Neuronal stem cell (in vitro differentiated cells): ENCODE measurements at regions not wholly inside any gene's neighbourhood (a gene's known extent, or its start where the extent isn't known, plus 50 kb on each side); places are given as distances from the start of the nearest gene placed in this dataset.
"Not testable (repeated sequence)": the region's sequence is repeated elsewhere in the genome, so short reads cannot be mapped to it uniquely, and the experiment has no call there.

ENCODE experiments used
- DNase-seq: peaks from one replicate; pipeline ENCODE4 v3.0.0-alpha.2; 2013; ENCODE audit warnings: low spot score
- H2AFZ ChIP-seq: one replicate; pipeline ENCODE4 v1.6.1; 2013; ENCODE audit warnings: mild to moderate bottlenecking, low read length, inconsistent platforms
- H2AK5ac ChIP-seq: 2 replicates; pipeline ENCODE4 v1.6.1; 2013; ENCODE audit warnings: low read depth, mild to moderate bottlenecking, inconsistent platforms, low read length, moderate library complexity, mixed read lengths
- H2BK120ac ChIP-seq: 2 replicates; pipeline ENCODE4 v1.6.1; 2013; ENCODE audit warnings: low read depth, mild to moderate bottlenecking, inconsistent platforms, low read length, moderate library complexity, mixed read lengths
- H2BK12ac ChIP-seq: one replicate; pipeline ENCODE4 v1.6.1; 2013; ENCODE audit warnings: low read length, inconsistent platforms
- H2BK15ac ChIP-seq: 2 replicates; pipeline ENCODE4 v1.6.1; 2013; ENCODE audit warnings: mild to moderate bottlenecking, low read length, inconsistent platforms, mixed read lengths
- H2BK5ac ChIP-seq: one replicate; pipeline ENCODE4 v1.6.1; 2013; ENCODE audit warnings: inconsistent platforms, mild to moderate bottlenecking, low read length, moderate library complexity
- H3K14ac ChIP-seq: one replicate; pipeline ENCODE4 v1.6.1; 2013; ENCODE audit warnings: low read length, inconsistent platforms
- H3K18ac ChIP-seq: 2 replicates; pipeline ENCODE4 v1.6.1; 2013; ENCODE audit warnings: low read length, inconsistent platforms
- H3K23ac ChIP-seq: 2 replicates; pipeline ENCODE4 v1.6.1; 2013; ENCODE audit warnings: low read depth, mild to moderate bottlenecking, mixed read lengths, low read length, inconsistent platforms; ENCODE audit not compliant: poor library complexity
- H3K27ac ChIP-seq: replicated peaks from 3 replicates; pipeline ENCODE4 v1.5.1; 2013; ENCODE audit warnings: low read length, inconsistent platforms
- H3K27me3 ChIP-seq, 3 experiments: 2 replicates each; pipeline ENCODE4 v1.6.1; 2013; ENCODE audit warnings: low read length in 3 of 3, mild to moderate bottlenecking in 2 of 3, inconsistent platforms in 1 of 3, low read depth in 1 of 3, mixed read lengths in 1 of 3, moderate library complexity in 1 of 3; ENCODE audit not compliant: control insufficient read depth in 3 of 3, insufficient read depth in 3 of 3
- H3K36me3 ChIP-seq, 2 donors: replicated peaks in 1 of 2; 2 replicates each; pipeline ENCODE4 v1.6.1; 2013; ENCODE audit warnings: low read length in 2 of 2; ENCODE audit not compliant: control insufficient read depth in 2 of 2, insufficient read depth in 2 of 2
- H3K4ac ChIP-seq: 2 replicates; pipeline ENCODE4 v1.6.1; 2013; ENCODE audit warnings: inconsistent platforms, mild to moderate bottlenecking, low read length, moderate library complexity
- H3K4me1 ChIP-seq, 2 donors: 1 replicate in 1 of 2; 2 replicates in 1 of 2; pipeline ENCODE4 v1.6.1; 2013; ENCODE audit warnings: low read length in 2 of 2, low read depth in 1 of 2; ENCODE audit not compliant: control insufficient read depth in 2 of 2, insufficient read depth in 1 of 2
- H3K4me2 ChIP-seq: one replicate; pipeline ENCODE4 v1.6.1; 2013; ENCODE audit warnings: mild to moderate bottlenecking, low read length, inconsistent platforms; ENCODE audit not compliant: insufficient read depth, poor library complexity, severe bottlenecking
- H3K4me3 ChIP-seq, 2 donors: 2 replicates each; pipeline ENCODE4 v1.5.1; 2013; ENCODE audit warnings: low read length in 2 of 2, mild to moderate bottlenecking in 2 of 2, inconsistent platforms in 1 of 2, moderate library complexity in 1 of 2
- H3K79me1 ChIP-seq: one replicate; pipeline ENCODE4 v1.6.1; 2013; ENCODE audit warnings: low read depth, mild to moderate bottlenecking, inconsistent platforms, low read length, moderate library complexity
- H3K9ac ChIP-seq: one replicate; pipeline ENCODE4 v1.6.1; 2013; ENCODE audit warnings: mild to moderate bottlenecking, low read depth, low read length, inconsistent platforms; ENCODE audit not compliant: poor library complexity
- H3K9me3 ChIP-seq, 2 donors: replicated peaks in 1 of 2; 2 replicates each; pipeline versions ENCODE3 to v1.6.1; 2013; ENCODE audit warnings: low read length in 2 of 2, mild to moderate bottlenecking in 2 of 2, inconsistent platforms in 1 of 2, low read depth in 1 of 2, mixed read lengths in 1 of 2, moderate library complexity in 1 of 2; ENCODE audit not compliant: control insufficient read depth in 2 of 2, insufficient read depth in 1 of 2
- H4K8ac ChIP-seq: one replicate; pipeline ENCODE4 v1.6.1; 2013; ENCODE audit warnings: low read depth, mild to moderate bottlenecking, inconsistent platforms, low read length, moderate library complexity
- H4K91ac ChIP-seq: one replicate; pipeline ENCODE4 v1.6.1; 2013; ENCODE audit warnings: low read length, low read depth, mild to moderate bottlenecking, inconsistent platforms; ENCODE audit not compliant: poor library complexity
- WGBS, 2 donors: extraction: QIAGEN DNeasy Blood & Tissue Kit; methylation state at CpG; one replicate each; pipeline ENCODE4 v1.1.7; 2013; ENCODE audit warnings: missing lambda C conversion rate in 2 of 2, mixed read lengths in 1 of 2; ENCODE audit not compliant: insufficient read length in 2 of 2, insufficient replicate concordance in 1 of 2; ENCODE audit errors: extremely low coverage in 2 of 2; 5-methylcytosine and 5-hydroxymethylcytosine counted together

GRCh38 chr2:167570370-167570769 lies 677.0 kb downstream of the STK39 start:
- H4K91ac ChIP-seq = no peak overlapping the region
- H3K79me1 ChIP-seq = no peaks in the 10 kb centered on the region
- no peak overlapping the region for H3K23ac ChIP-seq
- no peak overlapping the region for H2BK5ac ChIP-seq
- no peak overlapping the region for H3K4me3 ChIP-seq
- H3K9ac ChIP-seq = no peak overlapping the region
- no peak overlapping the region for H3K27ac ChIP-seq
- H3K4me2 ChIP-seq = no peak overlapping the region
- no peak overlapping the region for H2AFZ ChIP-seq
- H4K8ac ChIP-seq = no peak overlapping the region
- H3K4ac ChIP-seq = no peak overlapping the region
- no peaks in the 10 kb centered on the region for H3K36me3 ChIP-seq
- H3K18ac ChIP-seq = no peak overlapping the region
- DNase-seq = no peak
- H2AK5ac ChIP-seq = no peak overlapping the region
- no CpG with 5 or more reads among the region's 3 CpGs for WGBS, 2 donors
- no peak overlapping the region for H2BK120ac ChIP-seq
- H3K9me3 ChIP-seq = no peaks in the 10 kb centered on the region
- H3K14ac ChIP-seq = no peak overlapping the region
- H3K27me3 ChIP-seq = no peaks in the 10 kb centered on the region
- H3K4me1 ChIP-seq = no peaks in the 10 kb centered on the region
- H2BK12ac ChIP-seq = no peak overlapping the region
- H2BK15ac ChIP-seq = no peak overlapping the region

GRCh38 chr2:167563885-167564619 lies 675.8 kb downstream of the XIRP2 start:
- not testable (repeated sequence) for H3K23ac ChIP-seq, H2BK12ac ChIP-seq, H3K18ac ChIP-seq, H2BK15ac ChIP-seq, H3K4ac ChIP-seq, H3K27ac ChIP-seq, H2BK5ac ChIP-seq, H2AFZ ChIP-seq, H2AK5ac ChIP-seq, H4K91ac ChIP-seq, H3K9me3 ChIP-seq, H3K36me3 ChIP-seq, H3K4me2 ChIP-seq, H3K4me3 ChIP-seq, H3K9ac ChIP-seq, H2BK120ac ChIP-seq, H3K79me1 ChIP-seq, H4K8ac ChIP-seq, H3K27me3 ChIP-seq, H3K14ac ChIP-seq, H3K4me1 ChIP-seq, DNase-seq
- no CpG with 5 or more reads among the region's 66 CpGs for WGBS, 2 donors

GRCh38 chr2:167558272-167558991 lies 670.2 kb downstream of the XIRP2 start:
- H3K36me3 ChIP-seq, H3K79me1 ChIP-seq, H2BK12ac ChIP-seq, H3K14ac ChIP-seq, DNase-seq, H3K27ac ChIP-seq, H2BK15ac ChIP-seq, H3K4ac ChIP-seq, H3K18ac ChIP-seq, H2BK5ac ChIP-seq, H3K4me2 ChIP-seq, H3K9ac ChIP-seq, H3K27me3 ChIP-seq, H3K4me3 ChIP-seq, H2BK120ac ChIP-seq, H4K91ac ChIP-seq, H2AFZ ChIP-seq, H2AK5ac ChIP-seq, H3K9me3 ChIP-seq, H3K4me1 ChIP-seq, H3K23ac ChIP-seq, H4K8ac ChIP-seq: not testable (repeated sequence)
- WGBS, 2 donors = no CpG with 5 or more reads among the region's 20 CpGs

- H2BK15ac ChIP-seq = no peak overlapping the region
- H2AK5ac ChIP-seq = no peak overlapping the region
- H3K18ac ChIP-seq = no peak overlapping the region
- no peak overlapping the region for H3K14ac ChIP-seq
- H3K79me1 ChIP-seq = no peaks in the 10 kb centered on the region
- H2BK5ac ChIP-seq = no peak overlapping the region
- no peak overlapping the region for H2BK120ac ChIP-seq
- H3K36me3 ChIP-seq = peaks cover 0 to 3% of the 10 kb centered on the region in 2 donors
- no peak overlapping the region for H2BK12ac ChIP-seq
- no peak overlapping the region for H3K4me3 ChIP-seq
- H3K9me3 ChIP-seq = peaks cover 2 to 9% of the 10 kb centered on the region in 2 donors
- no peak overlapping the region for H4K91ac ChIP-seq
- H3K27me3 ChIP-seq = no peaks in the 10 kb centered on the region
- no peak overlapping the region for H3K4me2 ChIP-seq
- no peak overlapping the region for H3K27ac ChIP-seq
- DNase-seq = no peak
- no peak overlapping the region for H3K23ac ChIP-seq
- no peak overlapping the region for H2AFZ ChIP-seq
- WGBS, 2 donors = no CpG with 5 or more reads among the region's 2 CpGs
- H4K8ac ChIP-seq = no peak overlapping the region
- no peak overlapping the region for H3K4ac ChIP-seq
- H3K9ac ChIP-seq = no peak overlapping the region
- H3K4me1 ChIP-seq = no peaks in the 10 kb centered on the region
These were observed 666.9 kb downstream of the XIRP2 start for GRCh38 chr2:167555098-167555720.
